ENCODE measurements at regions not wholly inside any gene's neighbourhood (a gene's known extent, or its start where the extent isn't known, plus 50 kb on each side); places are given as distances from the start of the nearest gene placed in this dataset.

GRCh38 chr7:24125765-24126164, 158.2 kb upstream of the NPY start:
- TF ChIP-seq CTCF (IDR thresholded peaks at IDR 0.05), result no peak
- no peak for TF ChIP-seq POLR2A (IDR thresholded peaks at IDR 0.05)

Measured in lower leg skin (tissue), 3 donors.